ENCODE measurements at regions not wholly inside any gene's neighbourhood (a gene's known extent, or its start where the extent isn't known, plus 50 kb on each side); places are given as distances from the start of the nearest gene placed in this dataset.

- no peaks in the 10 kb centered on the region for H3K4me1 ChIP-seq (ENCODE audit: control insufficient read depth, extremely low read depth, insufficient read depth, low read length)
- no peak overlapping the region for H3K9ac ChIP-seq (ENCODE audit: control insufficient read depth, extremely low read depth, insufficient read depth, low read length)
- TF ChIP-seq CTCF (optimal IDR thresholded peaks at IDR 0.05 in 1 of 3, IDR thresholded peaks at IDR 0.05 in 1 of 3, conservative IDR thresholded peaks at IDR 0.05 in 1 of 3; ENCODE audit: extremely low read depth in 1 of 3, insufficient read depth in 2 of 3, low read length in 3 of 3) (no peak), EZH2 (IDR thresholded peaks at IDR 0.05; ENCODE audit: low read length) (no peak)
- H3K27ac ChIP-seq (ENCODE audit: control insufficient read depth, insufficient read depth, low read length), result no peak overlapping the region
- no peaks in the 10 kb centered on the region for H3K9me1 ChIP-seq (ENCODE audit: control insufficient read depth, extremely low read depth, insufficient read depth, low read length)
- no peak overlapping the region for H3K4me3 ChIP-seq (ENCODE audit: control insufficient read depth in 2 of 3, extremely low read depth in 1 of 3, insufficient read depth in 2 of 3, low read depth in 1 of 3, low read length in 3 of 3)
- no peaks in the 10 kb centered on the region for H3K79me2 ChIP-seq (ENCODE audit: control insufficient read depth, insufficient read depth, low read length)
- no peak for DNase-seq (ENCODE audit: low read depth, low spot score)
- no peaks in the 10 kb centered on the region for H4K20me1 ChIP-seq (ENCODE audit: control insufficient read depth, extremely low read depth, insufficient read depth, low read length)
- no peak overlapping the region for H3K4me2 ChIP-seq (ENCODE audit: control insufficient read depth, extremely low read depth, insufficient read depth, low read depth, low read length)
- H3K36me3 ChIP-seq (ENCODE audit: control insufficient read depth in 2 of 2, extremely low read depth in 1 of 2, insufficient read depth in 2 of 2, low read length in 2 of 2), result no peaks in the 10 kb centered on the region
- dilution Hi-C loops (cut with MboI; ENCODE audit: extremely low pct_ligation_motif_present, low sequenced_read_pairs), result no loop called here
- no peak overlapping the region for H2AFZ ChIP-seq (ENCODE audit: control insufficient read depth, low read length)
- FAIRE-seq, result no peak
- no peaks in the 10 kb centered on the region for H3K27me3 ChIP-seq (ENCODE audit: control insufficient read depth, extremely low read depth, insufficient read depth, low read length)
- no peaks in the 10 kb centered on the region for H3K9me3 ChIP-seq (ENCODE audit: control insufficient read depth, low read depth, low read length)
These were observed 891.3 kb downstream of the TLE1 start for GRCh38 chr9:80797831-80798688.

- Histone ChIP-seq H3K4me3 (ENCODE audit: control insufficient read depth in 2 of 3, extremely low read depth in 1 of 3, insufficient read depth in 2 of 3, low read depth in 1 of 3, low read length in 3 of 3) (no peak overlapping the region), H3K36me3 (ENCODE audit: control insufficient read depth in 2 of 2, extremely low read depth in 1 of 2, insufficient read depth in 2 of 2, low read length in 2 of 2) (no peaks in the 10 kb centered on the region), H3K27me3 (ENCODE audit: control insufficient read depth, extremely low read depth, insufficient read depth, low read length) (no peaks in the 10 kb centered on the region), H3K9me1 (ENCODE audit: control insufficient read depth, extremely low read depth, insufficient read depth, low read length) (no peaks in the 10 kb centered on the region), H3K9ac (ENCODE audit: control insufficient read depth, extremely low read depth, insufficient read depth, low read length) (no peak overlapping the region), H3K27ac (ENCODE audit: control insufficient read depth, insufficient read depth, low read length) (no peak overlapping the region), H3K4me2 (ENCODE audit: control insufficient read depth, extremely low read depth, insufficient read depth, low read depth, low read length) (no peak overlapping the region), H3K79me2 (ENCODE audit: control insufficient read depth, insufficient read depth, low read length) (no peaks in the 10 kb centered on the region), H4K20me1 (ENCODE audit: control insufficient read depth, extremely low read depth, insufficient read depth, low read length) (no peaks in the 10 kb centered on the region), H2AFZ (ENCODE audit: control insufficient read depth, low read length) (no peak overlapping the region), H3K9me3 (ENCODE audit: control insufficient read depth, low read depth, low read length) (no peaks in the 10 kb centered on the region), H3K4me1 (ENCODE audit: control insufficient read depth, extremely low read depth, insufficient read depth, low read length) (no peaks in the 10 kb centered on the region)
- DNase-seq (ENCODE audit: low read depth, low spot score) (no peak), FAIRE-seq (no peak)
- dilution Hi-C loops (cut with MboI; ENCODE audit: extremely low pct_ligation_motif_present, low sequenced_read_pairs), result no loop called here
- no peak for TF ChIP-seq EZH2 (IDR thresholded peaks at IDR 0.05; ENCODE audit: low read length)
- TF ChIP-seq CTCF (optimal IDR thresholded peaks at IDR 0.05 in 1 of 3, IDR thresholded peaks at IDR 0.05 in 1 of 3, conservative IDR thresholded peaks at IDR 0.05 in 1 of 3; ENCODE audit: extremely low read depth in 1 of 3, insufficient read depth in 2 of 3, low read length in 3 of 3), result no peak
These were observed 892.1 kb downstream of the TLE1 start for GRCh38 chr9:80797101-80797829.
